H1 (cell line): ENCODE measurements at regions not wholly inside any gene's neighbourhood (a gene's known extent, or its start where the extent isn't known, plus 50 kb on each side); places are given as distances from the start of the nearest gene placed in this dataset.

Experiments
- CTCF ChIA-PET: fragments of 300-600 bp; sonication (Branson Sonifier 250); formaldehyde crosslinking; loops from one replicate; lab custom pipeline; 2021; ENCODE audit not compliant: partially characterized antibody; lab: Charles Lee
- POLR2A ChIA-PET: fragments of 300-600 bp; sonication (Branson Sonifier 250); formaldehyde crosslinking; loops from one replicate; lab custom pipeline; 2021; ENCODE audit warnings: inconsistent platforms; ENCODE audit not compliant: partially characterized antibody; lab: Charles Lee
- DNase-seq, 2 experiments: peaks; one replicate each; pipeline versions ENCODE4 v3.0.0 to v3.0.0-alpha.2; 2010 to 2022; ENCODE audit warnings: low spot score in 2 of 2, low read depth in 1 of 2, mixed read lengths in 1 of 2
- FAIRE-seq: peaks from 2 replicates; lab custom pipeline; 2011; peaks lifted over from hg19 to GRCh38; lab: Jason Lieb, UNC
- H2AFZ ChIP-seq: 2 replicates; pipeline ENCODE4 v1.8.1; 2012; ENCODE audit warnings: low read length, inconsistent platforms
- H2AK5ac ChIP-seq: 2 replicates; pipeline ENCODE4 v1.6.1; 2013; ENCODE audit warnings: low read depth, low read length
- H2BK120ac ChIP-seq: replicated peaks from 2 replicates; pipeline ENCODE3; 2013; ENCODE audit warnings: low read depth, low read length, inconsistent platforms
- H2BK12ac ChIP-seq: 2 replicates; pipeline ENCODE4 v1.6.1; 2013; ENCODE audit warnings: low read depth, low read length
- H2BK15ac ChIP-seq: 2 replicates; pipeline ENCODE4 v1.6.1; 2013; ENCODE audit warnings: low read length
- H2BK20ac ChIP-seq: 2 replicates; pipeline ENCODE4 v1.6.1; 2013; ENCODE audit warnings: low read length
- H2BK5ac ChIP-seq: 2 replicates; pipeline ENCODE4 v1.6.1; 2013; ENCODE audit warnings: low read depth, low read length
- H3K14ac ChIP-seq: 2 replicates; pipeline ENCODE4 v1.6.1; 2013; ENCODE audit warnings: inconsistent platforms; ENCODE audit not compliant: insufficient read length
- H3K18ac ChIP-seq: 2 replicates; pipeline ENCODE4 v1.6.1; 2013; ENCODE audit warnings: low read length; ENCODE audit errors: extremely low read depth
- H3K23ac ChIP-seq: 2 replicates; pipeline ENCODE4 v1.6.1; 2013; ENCODE audit warnings: inconsistent platforms; ENCODE audit not compliant: insufficient read length
- H3K23me2 ChIP-seq: 2 replicates; pipeline ENCODE4 v1.6.1; 2013; ENCODE audit warnings: low read depth, low read length
- H3K27ac ChIP-seq: 2 replicates; pipeline ENCODE4 v1.6.1; 2011; ENCODE audit warnings: low read depth, low read length, inconsistent platforms
- H3K27me3 ChIP-seq, 4 experiments: replicated peaks in 1 of 4; 1 replicate in 1 of 4; 2 replicates in 3 of 4; pipeline versions ENCODE4 v1.6.1 to v1.8.1; 2011 to 2013; ENCODE audit warnings: low read length in 3 of 4, mild to moderate bottlenecking in 3 of 4, inconsistent platforms in 2 of 4, mixed read lengths in 2 of 4, moderate library complexity in 1 of 4; ENCODE audit not compliant: control insufficient read depth in 3 of 4, insufficient read depth in 3 of 4; ENCODE audit errors: extremely low read depth in 1 of 4
- H3K36me3 ChIP-seq, 4 experiments: 2 replicates each; pipeline versions ENCODE4 v1.6.1 to v1.8.1; 2011 to 2013; ENCODE audit warnings: mild to moderate bottlenecking in 4 of 4, low read length in 3 of 4, moderate library complexity in 2 of 4, control low read depth in 1 of 4, inconsistent platforms in 1 of 4; ENCODE audit not compliant: insufficient read depth in 4 of 4, control insufficient read depth in 2 of 4
- H3K4ac ChIP-seq: replicated peaks from 2 replicates; pipeline ENCODE3; 2013; ENCODE audit warnings: low read length, low read depth, mixed read lengths, inconsistent platforms; ENCODE audit not compliant: insufficient read length
- H3K4me1 ChIP-seq, 4 experiments: replicated peaks in 1 of 4; 1 replicate in 1 of 4; 2 replicates in 3 of 4; pipeline versions ENCODE4 v1.6.1 to v1.8.1; 2011 to 2013; ENCODE audit warnings: low read length in 3 of 4, inconsistent platforms in 2 of 4, mixed read lengths in 1 of 4; ENCODE audit not compliant: insufficient read depth in 4 of 4, control insufficient read depth in 3 of 4
- H3K4me2 ChIP-seq, 2 experiments: 2 replicates each; pipeline versions ENCODE4 v1.6.1 to v1.8.1; 2011 to 2013; ENCODE audit warnings: low read depth in 2 of 2, low read length in 2 of 2, control low read depth in 1 of 2, inconsistent platforms in 1 of 2, mild to moderate bottlenecking in 1 of 2; ENCODE audit not compliant: insufficient read depth in 1 of 2
- H3K4me3 ChIP-seq, 4 experiments: fragments of 200-600, 300-600 bp in 1 of 4; sonication (generic), shearing (Covaris generic), sonication (Bioruptor Twin) in 1 of 4; 2 replicates each; pipeline versions ENCODE4 v1.5.1 to v1.8.1; 2011 to 2016; ENCODE audit warnings: low read length in 4 of 4, low read depth in 3 of 4, control low read depth in 2 of 4, inconsistent platforms in 2 of 4, mild to moderate bottlenecking in 2 of 4, mixed read lengths in 1 of 4, moderate library complexity in 1 of 4; ENCODE audit not compliant: insufficient read depth in 2 of 4; ENCODE audit errors: extremely low read depth in 1 of 4
- H3K56ac ChIP-seq: replicated peaks from 2 replicates; pipeline ENCODE3; 2013; ENCODE audit warnings: low read depth, mild to moderate bottlenecking, mixed read lengths, low read length, inconsistent platforms; ENCODE audit not compliant: insufficient read length
- H3K79me1 ChIP-seq: 2 replicates; pipeline ENCODE4 v1.6.1; 2013; ENCODE audit warnings: low read depth, low read length, control low read depth
- H3K79me2 ChIP-seq, 2 experiments: 2 replicates each; pipeline versions ENCODE4 v1.6.1 to v1.8.1; 2012 to 2013; ENCODE audit warnings: low read length in 2 of 2, mild to moderate bottlenecking in 2 of 2, inconsistent platforms in 1 of 2; ENCODE audit not compliant: insufficient read depth in 2 of 2, control insufficient read depth in 1 of 2
- H3K9ac ChIP-seq, 4 experiments: replicated peaks in 1 of 4; 1 replicate in 1 of 4; 2 replicates in 3 of 4; pipeline versions ENCODE4 v1.6.1 to v1.8.1; 2011 to 2013; ENCODE audit warnings: low read depth in 3 of 4, low read length in 3 of 4, control low read depth in 2 of 4, mild to moderate bottlenecking in 2 of 4, moderate library complexity in 2 of 4, inconsistent platforms in 1 of 4; ENCODE audit errors: extremely low read depth in 1 of 4
- H3K9me3 ChIP-seq, 2 experiments: 2 replicates each; pipeline versions ENCODE4 v1.6.1 to v1.8.1; 2012 to 2013; ENCODE audit warnings: mild to moderate bottlenecking in 2 of 2, moderate library complexity in 2 of 2, control low read depth in 1 of 2, inconsistent platforms in 1 of 2, low read depth in 1 of 2, low read length in 1 of 2, mixed read lengths in 1 of 2; ENCODE audit not compliant: insufficient read depth in 2 of 2
- H4K20me1 ChIP-seq, 2 experiments: replicated peaks in 1 of 2; 2 replicates each; pipeline versions ENCODE3 to v1.8.1; 2011 to 2013; ENCODE audit warnings: inconsistent platforms in 2 of 2, low read length in 2 of 2, mild to moderate bottlenecking in 1 of 2; ENCODE audit not compliant: insufficient read depth in 2 of 2, control insufficient read depth in 1 of 2
- H4K5ac ChIP-seq: 2 replicates; pipeline ENCODE4 v1.6.1; 2013; ENCODE audit warnings: low read length, low read depth, mixed read lengths, inconsistent platforms; ENCODE audit not compliant: insufficient read length
- H4K8ac ChIP-seq: 2 replicates; pipeline ENCODE4 v1.8.0; 2013; ENCODE audit warnings: mild to moderate bottlenecking, moderate library complexity, low read length, inconsistent platforms; ENCODE audit not compliant: insufficient read depth; ENCODE audit errors: extremely low read depth
- H4K91ac ChIP-seq: replicated peaks from 2 replicates; pipeline ENCODE3; 2013; ENCODE audit warnings: low read length, mixed read lengths, inconsistent platforms; ENCODE audit not compliant: insufficient read length
- ATF3 ChIP-seq: IDR thresholded peaks from 2 replicates; pipeline ENCODE4 v1.6.1; 2011; ENCODE audit warnings: low read depth, mild to moderate bottlenecking, low read length; ENCODE audit not compliant: insufficient read depth
- CEBPB ChIP-seq: IDR thresholded peaks from 2 replicates; pipeline ENCODE4 v1.6.1; 2012; ENCODE audit warnings: low read depth, low read length
- CHD1 ChIP-seq: IDR thresholded peaks from 2 replicates; pipeline ENCODE4 v1.6.1; 2012; ENCODE audit warnings: low read depth, low read length, improper control_type of control experiment
- CHD2 ChIP-seq: IDR thresholded peaks from 2 replicates; pipeline ENCODE4 v1.6.1; 2012; ENCODE audit warnings: low read length, improper control_type of control experiment
- EZH2 ChIP-seq: fragments of 200-600 bp; sonication (generic); IDR thresholded peaks from 2 replicates; pipeline ENCODE4 v1.7.1; 2012; ENCODE audit warnings: low read depth, mild to moderate bottlenecking, moderate library complexity, low read length, inconsistent platforms; ENCODE audit not compliant: severe bottlenecking
- GABPA ChIP-seq: IDR thresholded peaks from 2 replicates; pipeline ENCODE4 v1.6.1; 2011; ENCODE audit warnings: mild to moderate bottlenecking, low read length, moderate library complexity, borderline replicate concordance; ENCODE audit not compliant: insufficient read depth
- JUND ChIP-seq: IDR thresholded peaks from 2 replicates; pipeline ENCODE4 v1.6.1; 2011; ENCODE audit warnings: mild to moderate bottlenecking, improper control_type of control experiment, low read length
- KDM5A ChIP-seq: fragments of 200-600 bp; IDR thresholded peaks from 2 replicates; pipeline ENCODE4 v1.7.1; 2012; ENCODE audit warnings: mild to moderate bottlenecking, low read length, inconsistent platforms, mixed read lengths
- MAX ChIP-seq: IDR thresholded peaks from 2 replicates; pipeline ENCODE4 v1.6.1; 2012; ENCODE audit warnings: inconsistent platforms
- NRF1 ChIP-seq: IDR thresholded peaks from 2 replicates; pipeline ENCODE4 v1.6.1; 2011; ENCODE audit warnings: mild to moderate bottlenecking, low read depth, low read length, improper control_type of control experiment
- SP1 ChIP-seq: IDR thresholded peaks from 2 replicates; pipeline ENCODE4 v1.6.1; 2011; ENCODE audit warnings: low read depth, low read length
- SP2 ChIP-seq: IDR thresholded peaks from 2 replicates; pipeline ENCODE4 v1.6.1; 2012; ENCODE audit warnings: mild to moderate bottlenecking, low read length, inconsistent platforms
- TEAD4 ChIP-seq: IDR thresholded peaks from 2 replicates; pipeline ENCODE4 v1.6.1; 2012; ENCODE audit warnings: low read depth, low read length, inconsistent platforms, mixed read lengths
- ZNF274 ChIP-seq: IDR thresholded peaks from 2 replicates; pipeline ENCODE4 v1.7.0; 2012; ENCODE audit warnings: low read length, borderline replicate concordance; ENCODE audit errors: extremely low read depth
- WGBS, 2 experiments: shearing (Covaris generic) in 1 of 2; methylation state at CpG; one replicate each; pipeline versions ENCODE4 v1.1.6 to v1.1.7; 2013 to 2015; ENCODE audit warnings: low lambda C conversion rate in 2 of 2, mixed read lengths in 2 of 2, inconsistent platforms in 1 of 2, low coverage in 1 of 2, missing lambda C conversion rate in 1 of 2; ENCODE audit not compliant: insufficient replicate concordance in 2 of 2, insufficient coverage in 1 of 2, insufficient read length in 1 of 2; ENCODE audit errors: extremely low coverage in 1 of 2, missing lambda C conversion rate in 1 of 2; 5-methylcytosine and 5-hydroxymethylcytosine counted together
- TF ChIP-seq, protein P1 (sequence below): IDR thresholded peaks from 2 replicates; pipeline ENCODE4 v1.6.1; 2012; ENCODE audit warnings: inconsistent platforms

DNA sequence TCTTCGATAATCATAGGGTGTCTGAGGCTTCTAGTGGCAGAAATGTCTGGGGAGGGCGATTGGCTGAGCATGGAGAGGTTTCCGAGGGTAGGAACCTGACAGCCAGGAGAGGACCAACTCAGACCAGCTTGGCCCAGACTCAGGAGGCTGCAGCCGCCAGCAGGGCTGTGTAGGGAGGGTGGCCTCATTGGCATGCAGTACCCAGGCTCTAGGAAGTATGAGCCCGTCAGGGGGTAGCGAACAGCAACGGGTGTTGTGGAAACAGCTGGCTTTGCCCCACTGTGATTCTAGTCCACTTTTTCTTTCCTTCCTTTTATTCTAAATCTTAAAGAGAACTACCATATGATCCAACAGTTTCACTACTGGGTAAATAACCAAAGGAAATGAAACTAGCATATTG, 103.3 kb downstream of the DIRAS3 start:
- WGBS, 2 experiments: 83% methylated on average over 7 of the region's 7 CpGs; no CpG with 5 or more reads in 1 of the 2 experiments

More for the DNA sequence above, 103.3 kb downstream of the DIRAS3 start:
- Histone ChIP-seq H3K23ac (no peak overlapping the region), H4K20me1 (no peaks in the 10 kb centered on the region), H3K79me2 (no peaks in the 10 kb centered on the region), H2BK5ac (no peak overlapping the region), H3K18ac (no peak overlapping the region), H3K4me3 (no peak overlapping the region), H2AK5ac (no peak overlapping the region), H3K9me3 (no peaks in the 10 kb centered on the region), H3K9ac (no peak overlapping the region), H3K36me3 (no peaks in the 10 kb centered on the region), H3K23me2 (no peaks in the 10 kb centered on the region; the same call in 1 of the 2 replicates), H3K27ac (no peak overlapping the region), H2BK15ac (no peak overlapping the region), H3K4me1 (no peaks in the 10 kb centered on the region; a peak in 1 of 7 replicates), H2AFZ (no peak overlapping the region), H4K5ac (no peak overlapping the region), H2BK120ac (no peak overlapping the region), H4K91ac (no peak overlapping the region), H4K8ac (no peak overlapping the region), H3K4me2 (no peak overlapping the region), H3K56ac (no peak overlapping the region), H2BK20ac (no peak overlapping the region), H3K27me3 (no peaks in the 10 kb centered on the region)
- POLR2A ChIA-PET: no interaction called here
- CTCF ChIA-PET: interaction anchor here (1.3 to 1.4 kb wide), 2 partner anchors 71 to 176 kb away, joined by 3 read pairs; no protein-coding TSS in a partner anchor
- FAIRE-seq (no peak), DNase-seq (no peak)
- TF ChIP-seq JUND: no peak
- no peak for TF ChIP-seq SP2
- no peak for TF ChIP-seq NRF1
- TF ChIP-seq CEBPB: no peak
- no peak for TF ChIP-seq SP1
- TF ChIP-seq, protein P1, sequence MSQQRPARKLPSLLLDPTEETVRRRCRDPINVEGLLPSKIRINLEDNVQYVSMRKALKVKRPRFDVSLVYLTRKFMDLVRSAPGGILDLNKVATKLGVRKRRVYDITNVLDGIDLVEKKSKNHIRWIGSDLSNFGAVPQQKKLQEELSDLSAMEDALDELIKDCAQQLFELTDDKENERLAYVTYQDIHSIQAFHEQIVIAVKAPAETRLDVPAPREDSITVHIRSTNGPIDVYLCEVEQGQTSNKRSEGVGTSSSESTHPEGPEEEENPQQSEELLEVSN: no peak
- TF ChIP-seq TEAD4: no peak
- no peak for TF ChIP-seq ATF3
- no peak for TF ChIP-seq EZH2
- TF ChIP-seq GABPA: no peak
- no peak for TF ChIP-seq KDM5A
- no peak for TF ChIP-seq ZNF274
- no peak for TF ChIP-seq MAX
- TF ChIP-seq CHD2: no peak
- TF ChIP-seq CHD1: no peak
- TF ChIP-seq, all 59 proteins: peak for 0
- Histone ChIP-seq H3K14ac (no peak overlapping the region), H3K79me1 (no peaks in the 10 kb centered on the region), H3K4ac (no peak overlapping the region), H2BK12ac (no peak overlapping the region)
